ENCODE measurements at regions not wholly inside any gene's neighbourhood (a gene's known extent, or its start where the extent isn't known, plus 50 kb on each side); places are given as distances from the start of the nearest gene placed in this dataset.
"Not testable (repeated sequence)": the region's sequence is repeated elsewhere in the genome, so short reads cannot be mapped to it uniquely, and the experiment has no call there.

GRCh38 chr12:131572626-131573025 lies 138.3 kb upstream of the SFSWAP start:
- WGBS, 10 experiments: 28 to 100% (median 50%) methylated on average over 1 to 6 of the region's 15 CpGs; no CpG with 5 or more reads in 1 of the 10 experiments
- Histone ChIP-seq H3K4me3 (no peak overlapping the region), H3K4me1 (replicated peaks in 1 of 2) (peaks cover 8 to 11% of the 10 kb centered on the region in 2 donors), H3K27ac (no peak overlapping the region)
- ATAC-seq (replicated peaks in 6 of 8): no peak
- in situ Hi-C loops (cut with MboI; ENCODE audit: low pct_unique_long_range_greater_than_20kb in 2 of 9, low sequenced_read_pairs in 9 of 9, unreplicated experiment in 9 of 9): no loop called here

- H3K4me1 ChIP-seq (replicated peaks in 1 of 2): peaks cover 11 to 13% of the 10 kb centered on the region in 2 donors
- 0 to 83% (median 20%) methylated on average over 1 to 7 of the region's 26 CpGs; no CpG with 5 or more reads in 3 of the 10 experiments for WGBS, 10 experiments
- peak in 5 of 8 experiments; percentile 24 to 80 (median 41) for ATAC-seq (replicated peaks in 6 of 8)
- H3K27ac ChIP-seq: peak overlapping the region in 1 of 2 donors; percentile 66
- in situ Hi-C loops (cut with MboI; ENCODE audit: low pct_unique_long_range_greater_than_20kb in 2 of 9, low sequenced_read_pairs in 9 of 9, unreplicated experiment in 9 of 9): no loop called here
- no peak overlapping the region for H3K4me3 ChIP-seq
Observed at GRCh38 chr12:131573631-131574394, 137.1 kb upstream of the SFSWAP start.

DNA sequence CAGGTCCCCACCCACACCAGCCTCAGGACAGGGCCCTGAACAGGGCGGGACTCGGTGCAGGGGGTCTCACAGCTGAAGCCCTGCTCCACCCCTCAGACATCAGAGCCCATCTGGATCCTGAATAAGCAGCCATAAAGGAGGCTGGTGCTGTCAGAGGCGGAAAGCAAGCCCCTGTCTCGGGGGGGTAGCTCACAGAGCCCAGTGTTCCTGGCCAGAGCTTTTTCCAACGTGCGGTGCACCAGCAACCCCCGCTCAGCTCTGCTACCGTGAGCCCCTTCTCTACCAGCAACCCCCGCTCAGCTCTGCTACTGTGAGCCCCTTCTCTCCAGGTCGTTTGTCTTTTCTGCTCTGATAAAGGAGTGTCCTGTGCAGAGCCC lies 136.5 kb upstream of the SFSWAP start:
- ATAC-seq (replicated peaks in 6 of 8): peak in 6 of 8 experiments; percentile 42 to 71 (median 60)
- Histone ChIP-seq H3K27ac (peak overlapping the region in 1 of 2 donors; percentile 66), H3K4me1 (replicated peaks in 1 of 2) (peaks cover 11 to 13% of the 10 kb centered on the region in 2 donors), H3K4me3 (no peak overlapping the region)
- in situ Hi-C loops (cut with MboI; ENCODE audit: low pct_unique_long_range_greater_than_20kb in 2 of 9, low sequenced_read_pairs in 9 of 9, unreplicated experiment in 9 of 9): no loop called here
- WGBS, 10 experiments: 7 to 48% (median 35%) methylated on average over 3 to 4 of the region's 10 CpGs; no CpG with 5 or more reads in 7 of the 10 experiments

GRCh38 chr12:131575371-131575770 lies 135.5 kb upstream of the SFSWAP start:
- peak in 1 of 8 experiments; percentile 55 for ATAC-seq (replicated peaks in 6 of 8)
- Histone ChIP-seq H3K27ac (no peak overlapping the region), H3K4me3 (no peak overlapping the region), H3K4me1 (replicated peaks in 1 of 2) (peaks cover 11 to 13% of the 10 kb centered on the region in 2 donors)
- 65 to 83% (median 80%) methylated on average over 1 to 2 of the region's 4 CpGs; no CpG with 5 or more reads in 7 of the 10 experiments for WGBS, 10 experiments
- in situ Hi-C loops (cut with MboI; ENCODE audit: low pct_unique_long_range_greater_than_20kb in 2 of 9, low sequenced_read_pairs in 9 of 9, unreplicated experiment in 9 of 9): no loop called here

- in situ Hi-C loops (cut with MboI; ENCODE audit: low pct_unique_long_range_greater_than_20kb in 2 of 9, low sequenced_read_pairs in 9 of 9, unreplicated experiment in 9 of 9); ATAC-seq (replicated peaks in 6 of 8): not testable (repeated sequence)
Observed at GRCh38 chr12:131576734-131577133, 134.2 kb upstream of the SFSWAP start.

GRCh38 chr12:131577766-131578165 lies 133.1 kb upstream of the SFSWAP start:
- in situ Hi-C loops (cut with MboI; ENCODE audit: low pct_unique_long_range_greater_than_20kb in 2 of 9, low sequenced_read_pairs in 9 of 9, unreplicated experiment in 9 of 9): no loop called here
- Histone ChIP-seq H3K4me3 (no peak overlapping the region), H3K4me1 (replicated peaks in 1 of 2) (peaks cover 11 to 13% of the 10 kb centered on the region in 2 donors), H3K27ac (no peak overlapping the region)
- WGBS, 10 experiments: 9 to 67% (median 52%) methylated on average over 2 to 6 of the region's 6 CpGs; no CpG with 5 or more reads in 2 of the 10 experiments
- ATAC-seq (replicated peaks in 6 of 8): peak in 2 of 8 experiments; percentile 16 to 25

More at GRCh38 chr12:131576734-131577133, 134.2 kb upstream of the SFSWAP start:
- not testable (repeated sequence) for H3K27ac ChIP-seq, H3K4me3 ChIP-seq
- 20 to 100% (median 72%) methylated on average over 2 to 9 of the region's 17 CpGs; no CpG with 5 or more reads in 3 of the 10 experiments for WGBS, 10 experiments
- peaks cover 11 to 13% of the 10 kb centered on the region in 2 donors for H3K4me1 ChIP-seq (replicated peaks in 1 of 2)

- Histone ChIP-seq H3K27ac (no peak overlapping the region), H3K4me3 (no peak overlapping the region), H3K4me1 (replicated peaks in 1 of 2) (peaks cover 8 to 10% of the 10 kb centered on the region in 2 donors)
- no peak for ATAC-seq (replicated peaks in 6 of 8)
- in situ Hi-C loops (cut with MboI; ENCODE audit: low pct_unique_long_range_greater_than_20kb in 2 of 9, low sequenced_read_pairs in 9 of 9, unreplicated experiment in 9 of 9): no loop called here
- WGBS, 10 experiments: 0 to 84% (median 65%) methylated on average over 1 to 7 of the region's 11 CpGs; no CpG with 5 or more reads in 4 of the 10 experiments
Observed at GRCh38 chr12:131578828-131579470, 131.9 kb upstream of the SFSWAP start.

DNA sequence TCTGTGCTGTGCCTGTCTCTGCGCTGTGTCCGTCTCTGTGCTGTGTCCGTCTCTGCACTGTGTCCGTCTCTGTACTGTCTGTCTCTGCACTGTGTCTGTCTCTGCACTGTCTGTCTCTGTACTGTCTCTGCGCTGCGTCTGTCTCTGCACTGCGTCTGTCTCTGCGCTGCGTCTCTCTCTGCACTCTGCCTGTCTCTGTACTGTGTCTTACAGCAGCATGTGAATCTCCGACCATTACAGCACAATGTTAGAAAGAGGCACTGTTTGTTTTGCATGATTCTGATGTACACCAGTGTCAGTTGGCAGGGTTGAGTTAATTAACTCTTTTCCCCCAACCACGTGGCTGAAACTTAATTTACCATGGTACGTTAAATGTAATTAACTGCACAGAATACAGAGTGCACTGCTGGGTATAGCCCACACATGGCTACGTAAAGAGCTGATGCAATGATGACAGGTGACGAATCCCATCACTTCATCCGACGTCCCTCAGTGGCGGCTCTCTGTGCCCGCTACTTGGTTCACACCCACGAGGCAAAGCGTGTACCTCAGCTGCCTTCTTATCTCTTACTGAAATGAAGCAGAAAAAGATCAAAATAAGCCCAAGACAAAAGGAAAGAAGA lies 127.7 kb upstream of the SFSWAP start:
- WGBS, 10 experiments: 15 to 79% (median 64%) methylated on average over 2 to 19 of the region's 20 CpGs
- Histone ChIP-seq H3K4me1 (replicated peaks in 1 of 2) (peaks cover 0 to under 1% of the 10 kb centered on the region in 2 donors), H3K4me3 (no peak overlapping the region), H3K27ac (no peak overlapping the region)
- in situ Hi-C loops (cut with MboI; ENCODE audit: low pct_unique_long_range_greater_than_20kb in 2 of 9, low sequenced_read_pairs in 9 of 9, unreplicated experiment in 9 of 9): no loop called here
- peak in 3 of 8 experiments; percentile 23 to 87 (median 80) for ATAC-seq (replicated peaks in 6 of 8)

DNA sequence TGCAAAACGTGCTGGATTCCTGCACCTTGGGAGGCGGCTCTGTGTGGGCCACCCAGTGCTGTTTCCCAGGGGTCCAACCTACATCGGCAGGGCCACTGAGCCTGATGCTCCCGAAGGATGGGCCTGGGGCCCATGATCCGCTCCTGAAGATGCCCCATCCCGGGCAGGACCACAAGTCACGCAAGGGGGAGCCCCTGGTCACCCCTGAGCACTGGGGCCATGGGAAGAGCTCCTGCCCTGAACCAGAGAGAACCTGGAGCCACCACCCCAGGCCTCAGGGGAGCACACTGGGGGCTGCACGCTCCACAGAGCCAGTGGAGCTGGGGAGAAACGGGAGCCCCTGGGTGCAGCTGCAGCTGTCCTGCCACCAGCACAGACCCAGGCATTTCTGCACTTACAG lies 124.6 kb upstream of the SFSWAP start:
- in situ Hi-C loops (cut with MboI; ENCODE audit: low pct_unique_long_range_greater_than_20kb in 2 of 9, low sequenced_read_pairs in 9 of 9, unreplicated experiment in 9 of 9): no loop called here
- H3K4me1 ChIP-seq (replicated peaks in 1 of 2): no peaks in the 10 kb centered on the region
- ATAC-seq (replicated peaks in 6 of 8): no peak
- 47 to 90% methylated on average over 2 to 4 of the region's 9 CpGs; no CpG with 5 or more reads in 8 of the 10 experiments for WGBS, 10 experiments
- H3K4me3 ChIP-seq: no peak overlapping the region
- no peak overlapping the region for H3K27ac ChIP-seq

GRCh38 chr12:131586761-131587160 lies 124.1 kb upstream of the SFSWAP start:
- in situ Hi-C loops (cut with MboI; ENCODE audit: low pct_unique_long_range_greater_than_20kb in 2 of 9, low sequenced_read_pairs in 9 of 9, unreplicated experiment in 9 of 9): no loop called here
- H3K4me1 ChIP-seq (replicated peaks in 1 of 2): no peaks in the 10 kb centered on the region
- WGBS, 10 experiments: 57% methylated on average over 1 of the region's 3 CpGs; no CpG with 5 or more reads in 9 of the 10 experiments
- H3K4me3 ChIP-seq: no peak overlapping the region
- ATAC-seq (replicated peaks in 6 of 8): no peak
- H3K27ac ChIP-seq: no peak overlapping the region

- WGBS, 10 experiments: 0 to 81% (median 80%) methylated on average over 1 to 6 of the region's 11 CpGs; no CpG with 5 or more reads in 7 of the 10 experiments
- H3K4me3 ChIP-seq: no peak overlapping the region
- H3K27ac ChIP-seq: no peak overlapping the region
- peak in 2 of 8 experiments; percentile 43 to 74 for ATAC-seq (replicated peaks in 6 of 8)
- no peaks in the 10 kb centered on the region for H3K4me1 ChIP-seq (replicated peaks in 1 of 2)
- in situ Hi-C loops (cut with MboI; ENCODE audit: low pct_unique_long_range_greater_than_20kb in 2 of 9, low sequenced_read_pairs in 9 of 9, unreplicated experiment in 9 of 9): no loop called here
Observed at GRCh38 chr12:131587565-131587964, 123.3 kb upstream of the SFSWAP start.

DNA sequence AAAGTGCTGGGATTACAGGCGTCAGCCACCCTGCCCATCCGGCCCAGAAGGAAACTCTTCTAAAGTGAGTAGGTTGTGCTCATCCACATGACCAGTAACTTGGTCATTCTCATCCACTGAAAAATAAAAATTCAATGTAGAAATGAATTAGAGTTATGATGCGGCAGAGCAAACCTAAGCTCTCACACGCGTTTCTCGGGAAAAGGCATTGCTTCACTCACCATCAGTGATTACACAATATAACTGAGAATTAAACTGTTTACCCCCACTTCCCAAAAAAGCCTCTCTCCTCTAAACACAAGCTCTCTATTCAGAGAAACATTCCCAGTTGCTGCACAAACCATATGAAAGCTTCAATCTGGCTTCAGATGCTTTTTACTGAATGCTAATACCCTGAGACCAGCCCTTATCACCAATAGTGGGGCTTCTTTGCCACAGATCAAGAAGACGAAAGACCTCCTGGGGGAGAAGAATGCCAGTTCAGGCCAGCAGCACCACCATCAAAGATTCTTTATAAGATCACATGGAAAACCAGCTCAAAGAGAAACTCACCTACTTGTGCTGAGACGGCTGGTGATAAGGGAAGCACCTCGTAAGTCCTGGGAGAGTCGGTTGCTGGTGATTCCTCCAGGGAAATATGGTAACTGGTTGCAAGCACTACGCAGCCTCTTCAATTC lies 121.5 kb upstream of the SFSWAP start:
- H3K27ac ChIP-seq: no peak overlapping the region
- no peak overlapping the region for H3K4me3 ChIP-seq
- H3K4me1 ChIP-seq (replicated peaks in 1 of 2): peaks cover 0 to 6% of the 10 kb centered on the region in 2 donors
- 12 to 100% (median 82%) methylated on average over 1 to 11 of the region's 11 CpGs; no CpG with 5 or more reads in 1 of the 10 experiments for WGBS, 10 experiments
- in situ Hi-C loops (cut with MboI; ENCODE audit: low pct_unique_long_range_greater_than_20kb in 2 of 9, low sequenced_read_pairs in 9 of 9, unreplicated experiment in 9 of 9): no loop called here
- no peak for ATAC-seq (replicated peaks in 6 of 8)
